ENCODE measurements at regions not wholly inside any gene's neighbourhood (a gene's known extent, or its start where the extent isn't known, plus 50 kb on each side); places are given as distances from the start of the nearest gene placed in this dataset.

- H3K4me2 ChIP-seq (ENCODE audit: insufficient read depth, low read length), result no peak overlapping the region
- H3K4me3 ChIP-seq, result no peak overlapping the region
- DNase-seq (ENCODE audit: extremely low read depth in 1 of 4, low spot score in 3 of 4), result no peak
- no peaks in the 10 kb centered on the region for H3K27me3 ChIP-seq (ENCODE audit: control insufficient read depth in 2 of 2, insufficient read depth in 2 of 2, low read length in 2 of 2)
- no peaks in the 10 kb centered on the region for H3K79me2 ChIP-seq (ENCODE audit: control insufficient read depth, insufficient read depth, low read length)
- POLR2A ChIA-PET, result no interaction called here
- H3K9me3 ChIP-seq (replicated peaks; ENCODE audit: control insufficient read depth, insufficient read depth, low read depth, low read length), result peaks cover 3% of the 10 kb centered on the region
- no peak overlapping the region for H3K27ac ChIP-seq (ENCODE audit: extremely low read depth, low read depth, low read length)
- intact Hi-C loops (cut with micrococcal nuclease), result no loop called here
- H3K9me1 ChIP-seq (ENCODE audit: control insufficient read depth, insufficient read depth, low read length), result no peaks in the 10 kb centered on the region
- no peak for TF ChIP-seq RBM17 (IDR thresholded peaks at IDR 0.05; ENCODE audit: borderline replicate concordance, low read depth, low read length)
- no peak for TF ChIP-seq EHMT2 (IDR thresholded peaks at IDR 0.05)
- no peak for TF ChIP-seq RBM25 (IDR thresholded peaks at IDR 0.05; ENCODE audit: low read depth, low read length, severe bottlenecking)
- TF ChIP-seq GTF2F1 (IDR thresholded peaks at IDR 0.05; ENCODE audit: low read depth, low read length), result no peak
- no peak for TF ChIP-seq FOXP4 (CRISPR knock-in tag; IDR thresholded peaks at IDR 0.05; ENCODE audit: borderline replicate concordance)
- no peak for TF ChIP-seq AFF1 (IDR thresholded peaks at IDR 0.05; ENCODE audit: low read depth in 1 of 2, partially characterized antibody in 2 of 2)
- TF ChIP-seq DACH1 (IDR thresholded peaks at IDR 0.05; ENCODE audit: partially characterized antibody), result no peak
- TF ChIP-seq TEAD4 (IDR thresholded peaks at IDR 0.05; ENCODE audit: low read length), result no peak
- no peak for TF ChIP-seq TEAD4 (CRISPR knock-in tag; IDR thresholded peaks at IDR 0.05; ENCODE audit: borderline replicate concordance)
- CTCF ChIA-PET (ENCODE audit: low intra/inter-chr PET ratio), result no interaction called here
- WGBS (ENCODE audit: insufficient coverage, low coverage, missing lambda C conversion rate), result 0% methylated on average over 1 of the region's 1 CpG
- no peaks in the 10 kb centered on the region for H4K20me1 ChIP-seq (replicated peaks; ENCODE audit: control insufficient read depth, insufficient read depth, low read length)
- no peak for ATAC-seq
- H3K9ac ChIP-seq (ENCODE audit: insufficient read depth in 1 of 2, low read depth in 2 of 2, low read length in 2 of 2), result no peak overlapping the region
- H2AFZ ChIP-seq (ENCODE audit: low read depth, low read length), result no peak overlapping the region
- H3K4me1 ChIP-seq (replicated peaks in 1 of 2; ENCODE audit: control insufficient read depth in 2 of 2, insufficient read depth in 2 of 2, low read length in 2 of 2), result no peaks in the 10 kb centered on the region
- in situ Hi-C loops (cut with MboI), result no loop called here
- no TSS peak for BruUV-seq (replicated peaks)
- no peaks in the 10 kb centered on the region for H3K36me3 ChIP-seq (ENCODE audit: control insufficient read depth, insufficient read depth, low read length)
- FAIRE-seq, result no peak
Observed at GRCh38 chr3:26081806-26082205, 291.9 kb downstream of the OXSM start.

All from K562 (cell line).